HFFc6 (cell line): ENCODE measurements at regions not wholly inside any gene's neighbourhood (a gene's known extent, or its start where the extent isn't known, plus 50 kb on each side); places are given as distances from the start of the nearest gene placed in this dataset.
"Not testable (repeated sequence)": the region's sequence is repeated elsewhere in the genome, so short reads cannot be mapped to it uniquely, and the experiment has no call there.

ENCODE experiments used
- DNase-seq: peaks from one replicate; pipeline ENCODE4 v3.0.0-alpha.2; 2018
- H3K27ac Mint-ChIP-seq: 2 replicates; pipeline ENCODE4 v1.8.0; 2020; ENCODE audit warnings: mild to moderate bottlenecking, mixed read lengths
- H3K27me3 Mint-ChIP-seq: 2 replicates; pipeline ENCODE4 v1.8.0; 2021; ENCODE audit warnings: mild to moderate bottlenecking, moderate library complexity, mixed read lengths; ENCODE audit not compliant: insufficient read depth
- H3K36me3 Mint-ChIP-seq: 2 replicates; pipeline ENCODE4 v1.8.0; 2021; ENCODE audit warnings: low read depth, mixed read lengths
- H3K4me1 Mint-ChIP-seq: 2 replicates; pipeline ENCODE4 v1.8.0; 2020; ENCODE audit warnings: low read depth, mixed read lengths
- H3K4me3 Mint-ChIP-seq: 2 replicates; pipeline ENCODE4 v1.8.0; 2020; ENCODE audit warnings: mild to moderate bottlenecking, moderate library complexity, mixed read lengths
- H3K9me3 Mint-ChIP-seq: 2 replicates; pipeline ENCODE4 v1.8.0; 2020; ENCODE audit warnings: mild to moderate bottlenecking, mixed read lengths
- TF ChIP-seq, protein P1 (sequence below): fragments of 200-600 bp; sonication (generic); IDR thresholded peaks from 2 replicates; pipeline ENCODE4 v1.5.0; 2021; ENCODE audit warnings: antibody characterized with exemption, mild to moderate bottlenecking

DNA sequence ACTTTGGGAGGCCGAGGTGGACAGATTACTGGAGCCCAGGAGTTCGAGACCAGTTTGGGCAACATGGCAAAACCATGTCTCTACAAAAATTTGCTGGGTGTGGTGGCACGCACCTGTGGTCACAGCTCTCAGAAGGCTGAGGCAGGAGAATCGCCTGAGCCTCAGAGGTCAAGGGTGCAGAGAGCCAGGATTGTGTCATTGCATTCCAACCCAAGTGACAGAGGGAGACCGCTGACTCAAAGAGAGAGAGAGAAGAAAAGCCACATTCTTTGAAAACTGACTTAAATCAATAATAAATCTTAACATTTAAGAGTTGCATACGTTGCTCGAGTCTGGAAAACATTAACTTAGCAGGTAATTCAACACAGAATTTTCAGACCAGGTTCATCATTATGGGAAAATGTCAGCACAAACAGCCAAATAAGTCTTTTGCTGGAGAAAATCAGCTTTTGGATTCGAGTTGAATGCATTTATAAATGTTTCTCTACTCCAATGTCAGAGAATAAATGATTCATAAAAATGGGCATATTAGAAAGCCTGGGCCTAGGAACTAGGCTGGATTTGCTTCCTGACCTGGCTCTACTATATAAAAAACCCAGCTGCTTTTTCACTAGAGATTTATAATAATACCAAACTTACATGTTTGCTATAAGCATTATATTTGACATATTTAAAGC lies 68.3 kb upstream of the RBPJ start:
- Mint-ChIP-seq H3K36me3 (no peaks in the 10 kb centered on the region), H3K27ac (no peak overlapping the region)

DNA sequence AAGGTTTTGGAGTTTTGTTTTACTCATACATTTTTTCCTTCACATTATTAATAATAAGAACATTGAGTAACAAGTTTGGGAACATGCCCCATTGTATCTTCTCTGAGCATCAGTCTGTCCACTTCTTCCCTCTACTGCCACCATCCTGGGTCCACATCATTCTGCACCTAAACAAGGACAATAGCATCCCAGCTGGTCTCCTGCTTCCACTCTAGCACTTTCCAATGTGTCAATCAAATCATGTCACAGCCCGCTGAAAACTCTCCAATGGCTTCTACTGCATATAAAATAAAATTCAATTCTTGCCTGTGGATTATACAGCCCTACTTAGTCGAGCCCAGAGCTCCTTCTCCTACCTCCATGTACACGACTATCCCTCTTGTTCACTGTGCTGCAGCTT lies 66.8 kb upstream of the RBPJ start:
- Mint-ChIP-seq H3K4me3 (no peak overlapping the region), H3K27me3 (peaks cover 2% of the 10 kb centered on the region; the same call in 1 of the 2 replicates), H3K9me3 (no peaks in the 10 kb centered on the region), H3K4me1 (peaks cover 8% of the 10 kb centered on the region), H3K27ac (no peak overlapping the region), H3K36me3 (no peaks in the 10 kb centered on the region)
- DNase-seq = no peak
- TF ChIP-seq, protein P1, sequence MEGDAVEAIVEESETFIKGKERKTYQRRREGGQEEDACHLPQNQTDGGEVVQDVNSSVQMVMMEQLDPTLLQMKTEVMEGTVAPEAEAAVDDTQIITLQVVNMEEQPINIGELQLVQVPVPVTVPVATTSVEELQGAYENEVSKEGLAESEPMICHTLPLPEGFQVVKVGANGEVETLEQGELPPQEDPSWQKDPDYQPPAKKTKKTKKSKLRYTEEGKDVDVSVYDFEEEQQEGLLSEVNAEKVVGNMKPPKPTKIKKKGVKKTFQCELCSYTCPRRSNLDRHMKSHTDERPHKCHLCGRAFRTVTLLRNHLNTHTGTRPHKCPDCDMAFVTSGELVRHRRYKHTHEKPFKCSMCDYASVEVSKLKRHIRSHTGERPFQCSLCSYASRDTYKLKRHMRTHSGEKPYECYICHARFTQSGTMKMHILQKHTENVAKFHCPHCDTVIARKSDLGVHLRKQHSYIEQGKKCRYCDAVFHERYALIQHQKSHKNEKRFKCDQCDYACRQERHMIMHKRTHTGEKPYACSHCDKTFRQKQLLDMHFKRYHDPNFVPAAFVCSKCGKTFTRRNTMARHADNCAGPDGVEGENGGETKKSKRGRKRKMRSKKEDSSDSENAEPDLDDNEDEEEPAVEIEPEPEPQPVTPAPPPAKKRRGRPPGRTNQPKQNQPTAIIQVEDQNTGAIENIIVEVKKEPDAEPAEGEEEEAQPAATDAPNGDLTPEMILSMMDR = no peak

More for the DNA sequence above, 68.3 kb upstream of the RBPJ start:
- TF ChIP-seq, protein P1 = no peak
- Mint-ChIP-seq H3K27me3 (peaks cover 2% of the 10 kb centered on the region; the same call in 1 of the 2 replicates), H3K4me3 (no peak overlapping the region), H3K4me1 (peaks cover 14% of the 10 kb centered on the region), H3K9me3 (no peaks in the 10 kb centered on the region)
- no peak for DNase-seq

DNA sequence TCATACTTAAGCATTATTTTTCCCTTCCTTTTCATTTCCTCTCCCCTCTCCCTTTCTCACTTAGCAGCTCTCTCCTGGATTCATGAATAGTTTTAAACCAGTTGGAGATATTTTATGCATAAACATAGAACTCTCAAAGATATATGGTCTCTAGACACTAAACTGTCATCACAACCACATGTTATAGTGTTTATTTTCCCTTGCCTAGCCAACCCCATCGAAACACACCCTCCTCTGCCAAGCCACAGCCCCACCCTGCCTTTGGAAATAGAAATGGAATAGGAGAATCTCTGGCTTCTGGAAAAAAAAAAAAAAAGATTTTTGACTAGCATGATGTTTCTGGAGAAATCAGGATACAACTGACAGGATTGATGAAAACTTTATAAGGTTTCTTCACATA lies 64.8 kb upstream of the RBPJ start:
- Mint-ChIP-seq H3K9me3 (0 out of 2 replicates have a peak, but pooled peaks cover 4% of the 10 kb centered on the region), H3K36me3 (peaks cover 5% of the 10 kb centered on the region; the same call in 1 of the 2 replicates), H3K4me1 (peaks cover 8% of the 10 kb centered on the region), H3K27me3 (peaks cover 4% of the 10 kb centered on the region; the same call in 1 of the 2 replicates), H3K4me3 (no peak overlapping the region), H3K27ac (no peak overlapping the region)
- TF ChIP-seq, protein P1 = no peak
- peak; percentile 10 for DNase-seq

DNA sequence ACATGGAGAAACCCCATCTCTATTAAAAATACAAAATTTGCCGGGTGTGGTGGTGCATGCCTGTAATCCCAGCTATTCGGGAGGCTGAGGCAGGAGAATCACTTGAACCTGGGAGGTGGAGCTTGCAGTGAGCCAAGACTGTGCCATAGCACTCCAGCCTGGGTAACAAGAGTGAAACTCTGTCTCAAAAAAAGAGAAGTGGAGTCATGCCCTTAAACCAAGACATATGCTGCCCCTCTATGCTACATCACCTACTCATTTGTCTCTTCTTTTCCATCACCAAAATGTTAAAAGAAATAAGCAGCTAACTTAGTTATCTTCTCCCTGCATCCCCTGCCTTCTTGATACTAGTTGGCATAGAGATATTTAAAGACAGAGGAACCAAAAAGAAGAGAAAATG lies 63.4 kb upstream of the RBPJ start:
- DNase-seq, H3K27ac Mint-ChIP-seq, H3K4me3 Mint-ChIP-seq, H3K27me3 Mint-ChIP-seq, H3K4me1 Mint-ChIP-seq, H3K36me3 Mint-ChIP-seq, H3K9me3 Mint-ChIP-seq: not testable (repeated sequence)

DNA sequence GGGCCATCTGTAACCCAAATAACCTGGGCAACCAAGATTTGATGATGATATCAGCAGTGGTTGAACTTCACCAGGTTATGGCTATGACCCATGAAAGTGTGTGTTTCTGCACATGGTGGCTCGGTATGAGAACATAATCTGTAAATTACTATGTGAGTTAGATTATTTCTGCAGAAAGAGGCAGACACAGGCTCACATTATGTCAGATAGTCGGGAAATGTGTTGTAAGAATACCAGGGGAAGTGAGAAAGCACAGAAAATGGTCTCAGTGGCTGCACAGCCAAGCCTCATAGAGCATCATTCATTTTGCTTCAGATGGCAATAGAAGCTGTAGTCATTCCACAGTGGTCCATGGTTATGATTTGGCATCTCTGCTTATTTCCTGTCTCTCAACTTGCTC lies 63.0 kb upstream of the RBPJ start:
- TF ChIP-seq, protein P1 = no peak
- peaks cover 5% of the 10 kb centered on the region; the same call in 1 of the 2 replicates for H3K36me3 Mint-ChIP-seq

DNA sequence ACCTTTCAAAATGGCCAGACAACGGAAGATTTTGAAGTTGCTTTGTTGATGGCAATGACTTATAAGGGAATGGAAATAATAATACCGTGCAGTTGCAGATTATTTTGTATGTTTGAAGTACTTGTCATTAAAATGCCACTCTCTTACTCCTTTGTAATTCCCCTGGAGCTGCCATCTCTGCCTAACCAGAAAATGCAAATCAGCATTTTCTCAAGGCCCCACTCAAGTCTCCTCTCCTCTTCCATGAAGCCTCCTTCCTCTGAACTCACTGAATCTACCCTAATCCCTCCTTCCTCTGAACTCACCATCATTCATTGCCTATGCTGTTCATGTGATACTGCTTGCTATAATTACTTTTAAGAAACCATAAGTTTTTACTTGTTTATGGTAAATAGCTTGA lies 60.2 kb upstream of the RBPJ start:
- peaks cover 4% of the 10 kb centered on the region; the same call in 1 of the 2 replicates for H3K27me3 Mint-ChIP-seq

More for the DNA sequence above, 63.0 kb upstream of the RBPJ start:
- Mint-ChIP-seq H3K4me1 (peaks cover 8% of the 10 kb centered on the region), H3K9me3 (0 out of 2 replicates have a peak, but pooled peaks cover 4% of the 10 kb centered on the region), H3K27me3 (peaks cover 4% of the 10 kb centered on the region; the same call in 1 of the 2 replicates), H3K4me3 (no peak overlapping the region), H3K27ac (no peak overlapping the region)
- no peak for DNase-seq

More for the DNA sequence above, 60.2 kb upstream of the RBPJ start:
- Mint-ChIP-seq H3K4me3 (no peak overlapping the region), H3K27ac (no peak overlapping the region), H3K36me3 (peaks cover 5% of the 10 kb centered on the region; the same call in 1 of the 2 replicates), H3K9me3 (0 out of 2 replicates have a peak, but pooled peaks cover 4% of the 10 kb centered on the region), H3K4me1 (peaks cover 8% of the 10 kb centered on the region)
- no peak for DNase-seq
- TF ChIP-seq, protein P1 = no peak
